CD1c-positive myeloid dendritic cell (primary cell): ENCODE measurements at regions not wholly inside any gene's neighbourhood (a gene's known extent, or its start where the extent isn't known, plus 50 kb on each side); places are given as distances from the start of the nearest gene placed in this dataset.

Experiments used
- DNase-seq: peaks from one replicate; pipeline ENCODE4 v3.0.0-alpha.2; 2016; ENCODE audit errors: extremely low spot score

DNA sequence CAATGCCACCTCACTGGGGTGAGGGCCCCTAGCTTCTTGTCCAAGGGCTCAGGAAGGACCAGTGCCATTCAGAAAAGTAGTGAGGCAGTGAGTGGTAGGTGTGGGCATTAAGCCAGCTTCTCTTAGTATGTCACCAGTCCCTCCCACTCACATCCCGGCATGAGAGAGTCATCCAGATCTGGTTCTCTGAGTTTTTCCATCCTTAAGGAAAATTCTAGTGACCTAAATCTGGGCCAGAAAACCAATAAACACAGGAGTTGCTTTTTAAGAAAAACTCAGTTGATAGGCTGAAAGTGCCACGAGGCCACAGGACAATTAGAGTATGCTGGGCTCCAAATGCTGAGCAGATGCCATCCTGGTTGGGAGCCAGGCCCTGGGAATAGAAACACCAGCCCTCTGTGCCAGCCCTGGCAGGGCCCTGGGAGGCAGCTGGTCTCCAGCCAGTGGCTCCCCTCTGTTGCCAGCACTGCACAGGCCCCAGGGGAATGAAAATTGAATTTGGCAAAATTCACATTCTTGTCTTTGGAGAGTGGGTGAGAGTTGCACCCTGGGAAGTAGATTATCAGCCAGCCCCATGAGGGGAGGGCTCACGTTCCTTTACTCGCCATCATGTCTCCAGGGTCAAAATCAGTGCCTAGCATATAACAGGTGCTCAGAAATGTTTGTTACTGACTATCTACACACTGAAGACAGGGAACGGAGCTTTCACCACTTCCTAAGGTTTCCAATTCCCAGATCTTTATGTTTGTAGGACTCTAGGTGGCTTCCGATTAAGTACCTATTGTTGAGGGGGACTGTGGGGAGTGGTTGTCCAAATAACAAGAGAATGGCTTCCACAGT, 52.8 kb downstream of the FAM43A start:
- DNase-seq, result no peak

DNA sequence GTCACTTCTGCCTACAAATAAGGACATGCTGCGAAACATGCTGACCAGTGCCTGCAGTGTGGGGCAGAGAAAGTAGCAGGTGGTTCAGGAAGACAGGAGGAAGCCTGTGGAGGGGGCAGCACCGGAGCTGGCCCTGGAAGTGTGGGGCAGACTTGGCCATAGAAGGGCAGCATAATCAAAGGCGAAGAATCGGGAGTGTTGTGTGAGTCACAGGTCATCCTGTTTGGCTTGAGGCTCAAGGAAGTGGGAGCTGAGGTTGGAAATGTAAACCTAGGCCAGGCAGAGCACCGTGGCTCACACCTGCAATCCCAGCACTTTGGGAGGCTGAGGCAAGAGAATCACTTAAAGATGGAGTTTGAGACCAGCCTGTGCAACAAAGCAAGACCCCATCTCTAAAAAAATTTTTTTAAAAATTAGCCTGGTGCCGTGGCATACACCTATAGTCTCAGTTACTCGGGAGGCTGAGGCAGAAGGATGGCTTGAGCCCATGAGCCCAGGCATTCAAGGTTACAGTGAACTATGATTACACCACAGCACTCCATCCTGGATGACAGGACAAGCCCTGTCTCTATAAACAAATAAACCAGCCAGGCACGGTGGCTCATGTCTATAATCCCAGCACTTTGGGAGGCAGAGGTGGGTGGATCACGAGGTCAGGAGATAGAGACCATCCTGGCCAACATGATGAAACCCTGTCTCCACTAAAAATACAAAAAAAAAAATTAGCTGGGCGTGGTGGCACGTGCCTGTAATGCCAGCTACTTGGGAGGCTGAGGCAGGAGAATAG, 54.0 kb downstream of the FAM43A start:
- DNase-seq, result no peak

DNA sequence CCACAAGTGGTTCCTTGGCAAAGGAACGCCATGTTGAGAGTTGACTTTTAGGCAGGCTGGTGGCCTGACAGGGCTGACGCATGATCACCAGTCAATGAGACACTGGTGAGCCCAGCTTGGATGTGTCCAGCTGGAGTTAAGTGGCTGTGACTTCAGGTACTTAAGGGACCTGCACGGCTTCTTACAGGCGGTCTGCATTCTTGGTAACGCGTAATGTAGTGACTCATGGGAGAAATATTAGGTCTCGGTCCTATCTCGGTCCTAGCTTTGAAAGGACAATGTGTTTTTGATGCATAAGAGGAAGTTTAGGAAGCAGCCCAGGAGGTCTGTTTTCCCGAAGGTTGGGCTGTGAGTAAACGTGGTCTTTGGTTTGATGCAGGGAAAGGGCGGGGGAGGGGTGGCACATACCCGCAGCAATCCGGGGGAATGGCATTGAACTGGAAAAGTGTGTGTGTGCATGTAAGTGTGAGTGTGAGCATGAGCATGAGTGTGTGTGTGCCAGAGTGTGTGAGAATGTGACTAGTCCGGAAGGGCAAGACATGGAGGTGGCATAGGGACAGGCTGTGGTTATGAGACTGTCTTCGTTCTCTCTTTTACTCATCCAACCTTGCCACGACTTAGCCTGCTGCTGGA, 55.3 kb downstream of the FAM43A start:
- no peak for DNase-seq

DNA sequence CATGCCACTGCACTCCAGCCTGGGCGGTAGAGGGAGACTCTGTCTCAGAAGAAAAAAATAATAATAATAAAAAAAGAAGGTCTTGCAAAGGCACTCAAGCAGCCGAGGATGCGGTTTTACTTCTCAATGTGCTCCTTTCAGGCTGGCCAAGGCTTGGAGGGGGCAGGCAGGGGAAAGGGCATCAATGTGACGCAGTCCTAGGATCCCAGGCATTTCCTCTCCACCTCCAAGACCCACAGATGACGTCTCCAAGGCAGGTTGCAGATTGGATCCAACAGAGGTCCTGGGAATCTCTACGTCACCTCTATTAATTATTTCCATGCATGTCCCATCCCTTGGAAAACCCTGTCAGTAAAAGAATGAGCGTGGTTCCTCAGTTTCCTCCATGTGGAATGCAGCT, 56.2 kb downstream of the FAM43A start:
- DNase-seq, result no peak

DNA sequence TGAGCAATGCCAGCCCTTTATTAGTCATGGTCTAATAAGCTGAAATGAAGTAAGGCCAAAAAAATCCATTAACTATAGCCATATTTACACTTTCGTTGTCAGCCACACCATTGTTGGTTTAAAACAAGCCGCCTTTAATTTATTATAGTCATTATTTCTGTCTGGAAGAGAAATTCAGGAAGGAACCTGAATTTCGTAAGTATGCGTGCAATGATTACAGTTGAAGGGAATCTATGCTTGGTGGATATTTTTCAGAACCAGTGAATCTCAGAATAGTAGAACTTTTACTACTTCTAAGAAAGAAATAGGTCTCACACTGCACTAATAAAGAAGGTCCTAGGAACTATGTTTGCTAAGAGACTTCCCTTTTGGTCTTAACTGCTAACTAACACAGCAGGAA, 59.1 kb downstream of the FAM43A start:
- DNase-seq, result peak; percentile 67

DNA sequence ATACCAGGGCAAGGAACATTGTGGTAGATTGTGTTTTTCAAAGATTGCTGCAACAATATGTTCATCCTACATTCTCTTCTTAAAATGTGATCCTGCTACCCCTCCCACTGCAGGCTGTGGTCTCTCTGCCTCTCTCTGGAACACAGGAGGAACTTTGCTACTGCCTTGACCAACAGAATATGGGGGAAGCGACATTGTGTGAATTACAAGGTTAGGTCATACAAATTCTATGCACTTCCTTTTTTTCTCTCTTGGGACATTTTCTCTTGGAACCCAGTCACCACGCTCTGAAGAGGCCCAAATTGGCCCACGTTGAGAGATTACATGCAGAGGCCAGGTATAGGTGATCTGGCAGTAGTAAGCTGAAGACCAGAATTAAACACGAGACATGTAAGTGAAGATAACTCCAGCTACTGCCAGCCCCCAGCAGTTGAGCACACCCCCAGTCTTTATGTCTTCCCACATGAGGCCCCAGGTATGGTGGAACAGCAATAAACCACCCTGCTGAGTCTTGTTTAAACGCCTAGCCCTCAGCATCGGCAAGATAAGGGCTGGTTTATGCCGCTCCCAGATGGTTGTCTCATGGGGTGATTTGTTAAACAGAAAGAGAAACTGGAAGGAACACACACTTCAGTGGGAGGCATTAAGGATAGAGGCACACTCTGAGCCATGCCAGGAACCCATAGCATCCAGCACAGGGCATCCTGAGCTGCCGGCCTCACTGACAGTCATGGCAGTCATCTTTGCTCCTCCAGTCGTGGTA, 59.9 kb downstream of the FAM43A start:
- peak; percentile 71 for DNase-seq

DNA sequence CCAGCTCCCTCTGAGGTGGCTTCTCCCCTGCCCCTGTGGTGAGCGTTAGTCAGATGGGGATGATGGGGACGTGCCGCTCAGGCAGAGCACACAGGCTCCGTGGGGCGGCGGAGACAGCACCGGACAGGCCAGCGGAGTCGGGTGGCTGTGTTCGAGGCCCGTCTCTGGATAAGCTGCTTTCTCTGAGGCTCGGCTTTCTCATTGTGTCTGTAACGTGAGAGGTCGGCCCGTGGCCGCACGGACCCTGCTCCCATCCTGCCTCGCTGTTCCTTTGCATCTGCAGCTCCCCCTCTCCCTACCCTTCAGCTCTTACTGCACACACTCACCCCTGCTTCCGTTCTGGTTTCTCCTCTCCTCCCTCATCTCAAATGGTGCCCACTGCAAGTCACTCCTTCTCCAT, 62.5 kb downstream of the FAM43A start:
- DNase-seq, result no peak

DNA sequence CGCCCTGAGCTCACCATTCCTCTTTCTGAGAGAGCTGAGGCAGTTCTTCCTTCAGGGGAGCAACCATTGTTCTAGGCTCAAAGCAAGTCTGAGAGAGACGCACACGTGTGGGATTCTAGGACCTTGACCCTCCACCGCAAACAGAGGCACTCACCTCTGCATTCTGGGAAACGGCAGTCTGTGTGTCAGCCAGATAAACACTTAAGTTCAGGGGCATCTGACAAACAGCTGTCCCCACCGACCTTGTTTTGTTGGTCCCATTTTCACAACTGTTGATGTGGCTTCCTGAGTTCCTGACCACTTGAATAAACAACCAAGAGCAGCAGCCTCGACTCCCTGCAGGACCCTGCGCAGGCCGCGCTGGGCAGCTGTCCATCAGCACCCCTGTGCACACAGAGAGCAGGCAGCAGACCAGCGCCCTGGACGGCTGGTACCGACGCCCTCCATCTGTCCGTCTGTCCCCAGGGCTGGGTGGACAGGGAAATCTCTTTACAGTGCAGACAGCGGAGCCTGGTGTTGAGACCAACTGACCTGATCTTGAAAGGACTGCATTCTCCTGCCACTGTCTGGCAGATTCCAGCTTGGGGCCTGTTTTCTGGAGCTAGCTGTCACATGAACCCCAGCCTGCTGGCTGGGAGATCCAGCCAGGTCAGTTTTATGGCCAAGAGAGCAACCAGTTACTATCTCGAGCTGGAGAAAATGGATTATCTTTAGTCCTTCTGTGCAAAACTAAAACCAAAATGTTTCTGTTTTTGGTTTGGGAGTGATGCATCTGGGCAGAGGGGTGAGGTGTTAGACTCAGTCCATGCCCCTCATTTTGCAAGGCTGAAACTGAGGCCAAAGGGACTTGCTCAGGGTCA, 64.2 kb downstream of the FAM43A start:
- DNase-seq, result no peak

DNA sequence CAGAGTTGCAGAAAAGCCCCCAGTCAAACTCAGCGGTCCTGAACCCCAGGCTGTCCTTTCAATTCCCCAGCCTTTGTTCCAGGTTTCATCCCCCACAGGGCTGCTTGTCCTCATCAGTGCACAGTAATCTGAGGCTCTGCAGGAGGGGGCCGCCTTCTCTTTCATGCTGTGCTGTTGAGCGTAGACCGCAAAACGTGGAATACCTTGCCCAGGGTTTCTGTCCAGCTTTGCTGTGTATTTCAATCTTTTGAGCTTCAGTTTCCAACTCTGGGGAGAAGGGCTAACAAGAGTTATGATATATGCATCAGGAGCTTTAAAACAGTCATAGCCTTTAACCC, 64.8 kb downstream of the FAM43A start:
- no peak for DNase-seq

DNA sequence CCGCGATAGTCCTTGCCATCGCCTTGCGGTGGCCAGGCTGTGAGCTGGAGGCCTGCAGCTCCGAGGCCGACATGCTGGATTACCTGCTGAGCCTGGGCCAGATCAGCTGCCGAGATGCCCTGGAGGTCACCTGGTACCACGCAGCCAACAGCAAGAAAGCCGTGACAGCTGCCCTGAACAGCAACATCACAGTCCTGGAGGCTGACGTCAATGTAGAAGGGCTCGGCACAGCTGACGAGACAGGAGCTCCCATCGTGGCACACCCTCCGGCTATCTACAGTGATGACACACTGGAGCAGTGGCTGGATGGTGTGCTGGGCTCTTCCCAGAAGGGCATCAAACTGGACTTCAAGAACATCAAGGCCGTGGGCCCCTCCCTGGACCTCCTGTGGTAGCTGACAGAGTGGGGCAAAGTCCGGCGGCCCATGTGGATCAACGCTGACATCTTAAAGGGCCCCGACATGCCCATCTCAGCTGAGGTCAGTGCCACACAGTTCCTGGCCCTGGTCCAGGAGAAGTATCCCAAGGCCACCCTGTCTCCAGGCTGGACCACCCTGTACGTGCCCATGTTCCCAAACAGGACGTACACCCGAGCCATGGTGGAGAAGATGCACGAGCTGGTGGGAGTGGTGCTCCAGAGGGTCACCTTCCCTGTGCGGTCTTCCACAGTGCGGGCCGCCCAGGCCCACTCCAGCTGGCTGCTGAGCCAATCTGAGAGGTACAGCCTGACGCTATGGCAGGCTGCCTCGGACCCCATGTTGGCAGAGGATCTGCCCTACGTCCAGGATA, 70.2 kb downstream of the FAM43A start:
- no peak for DNase-seq

DNA sequence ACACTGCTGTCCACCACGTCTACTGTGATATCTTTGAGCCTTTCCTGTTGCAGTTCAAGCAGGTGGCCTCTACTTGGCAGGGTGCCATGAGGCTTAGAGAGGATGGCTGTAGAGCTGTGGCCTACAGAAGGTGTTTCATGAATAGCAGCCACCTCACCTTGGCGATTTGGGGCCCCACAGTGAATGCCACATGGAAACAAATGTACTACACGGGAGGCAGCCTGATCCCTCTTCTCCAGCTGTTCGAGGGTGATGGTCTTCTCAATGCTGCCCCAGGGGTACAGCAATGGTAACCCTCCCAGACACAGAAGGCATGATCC, 70.7 kb downstream of the FAM43A start:
- DNase-seq, result no peak

DNA sequence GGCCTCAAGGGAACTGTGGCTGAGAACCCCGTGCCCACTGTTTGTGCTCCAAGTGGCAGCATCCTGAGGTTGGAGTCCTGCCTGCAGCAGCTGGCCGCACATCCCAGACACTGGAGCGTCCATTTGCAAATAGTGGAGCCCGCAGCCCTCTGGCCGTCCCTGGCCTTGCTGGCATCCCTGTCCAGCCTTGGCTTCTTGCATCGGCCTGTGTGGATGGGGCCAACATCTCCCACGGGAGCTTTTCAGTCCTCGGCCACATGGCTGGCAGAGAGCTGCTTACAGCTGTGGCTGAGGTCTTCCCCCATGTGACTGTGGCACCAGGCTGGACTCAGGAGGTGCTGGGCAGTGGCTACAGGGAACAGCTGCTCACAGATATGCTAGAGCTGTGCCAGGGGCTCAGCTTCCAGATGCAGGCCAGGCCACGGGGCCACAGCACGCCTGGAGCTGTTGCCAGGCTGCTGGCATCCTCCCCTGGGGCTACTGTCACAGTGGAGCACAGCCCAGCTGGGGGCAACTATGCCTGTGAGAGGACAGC, 71.2 kb downstream of the FAM43A start:
- DNase-seq, result no peak

DNA sequence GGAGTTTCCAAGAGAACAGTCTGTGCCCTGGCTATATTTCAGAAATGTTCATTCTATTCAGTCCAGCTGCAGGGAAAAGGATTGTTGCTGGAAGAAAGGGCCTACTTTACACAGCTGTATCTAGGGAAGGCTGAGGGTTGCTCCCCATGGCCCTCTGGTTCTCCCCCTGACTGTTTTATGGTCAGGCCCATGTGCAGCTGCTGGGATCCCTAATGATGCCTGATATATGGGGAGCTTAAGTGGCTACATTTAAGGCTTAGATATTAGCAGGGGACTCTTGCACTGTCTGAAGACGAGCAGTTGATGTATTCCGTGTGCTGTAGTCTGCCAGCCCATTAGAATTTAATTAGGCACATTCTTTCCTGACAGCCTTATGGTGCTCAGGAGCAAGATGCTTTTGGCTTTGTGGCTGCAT, 72.0 kb downstream of the FAM43A start:
- no peak for DNase-seq

DNA sequence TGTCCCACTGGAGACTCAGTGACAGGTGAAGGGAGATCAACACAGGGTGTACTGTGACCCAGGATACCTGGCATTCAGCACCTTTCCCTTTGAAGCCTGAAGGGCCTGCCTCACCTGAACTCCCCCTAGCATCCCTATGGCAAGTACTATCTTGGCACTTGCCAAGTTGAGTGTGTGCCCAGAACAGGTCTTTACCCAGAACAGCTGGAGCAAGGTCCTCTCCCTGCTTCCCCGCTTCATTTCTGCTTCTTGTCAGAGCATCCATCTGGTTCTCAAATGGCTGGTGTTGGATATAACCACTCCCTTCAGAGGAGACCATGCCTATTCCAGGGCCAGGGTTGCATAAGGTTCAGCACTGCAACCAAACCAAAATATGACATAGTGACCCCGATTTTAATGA, 73.0 kb downstream of the FAM43A start:
- no peak for DNase-seq

DNA sequence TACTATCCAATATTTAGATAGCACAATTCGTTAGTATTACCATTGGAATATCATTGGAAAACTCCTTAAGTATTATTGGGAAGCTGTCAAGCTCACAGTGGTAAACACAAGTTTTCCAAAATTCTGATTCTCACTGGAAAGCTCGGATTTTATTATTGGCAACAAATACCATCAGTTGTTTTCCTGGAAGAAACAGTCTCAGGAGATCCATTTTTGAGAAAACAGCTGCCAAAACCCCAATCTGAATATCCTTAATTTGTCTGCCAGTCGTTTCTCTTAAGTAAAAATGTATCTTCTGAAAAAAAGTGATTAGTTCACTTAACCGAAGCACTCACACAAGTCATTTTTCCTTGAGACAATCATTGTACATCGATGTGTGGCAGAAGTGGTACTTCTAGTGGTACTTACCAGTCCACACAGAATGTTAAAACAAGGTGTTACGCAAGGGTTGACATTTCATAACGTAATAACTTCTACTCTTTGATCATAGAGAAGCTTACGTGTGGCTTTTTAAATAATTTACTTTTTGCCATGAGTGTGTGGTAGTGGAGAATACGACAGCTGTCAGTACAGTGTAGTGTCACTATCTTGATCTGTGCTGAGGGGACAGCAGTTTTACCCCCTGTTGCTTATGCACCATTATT, 74.9 kb downstream of the FAM43A start:
- peak; percentile 20 for DNase-seq

DNA sequence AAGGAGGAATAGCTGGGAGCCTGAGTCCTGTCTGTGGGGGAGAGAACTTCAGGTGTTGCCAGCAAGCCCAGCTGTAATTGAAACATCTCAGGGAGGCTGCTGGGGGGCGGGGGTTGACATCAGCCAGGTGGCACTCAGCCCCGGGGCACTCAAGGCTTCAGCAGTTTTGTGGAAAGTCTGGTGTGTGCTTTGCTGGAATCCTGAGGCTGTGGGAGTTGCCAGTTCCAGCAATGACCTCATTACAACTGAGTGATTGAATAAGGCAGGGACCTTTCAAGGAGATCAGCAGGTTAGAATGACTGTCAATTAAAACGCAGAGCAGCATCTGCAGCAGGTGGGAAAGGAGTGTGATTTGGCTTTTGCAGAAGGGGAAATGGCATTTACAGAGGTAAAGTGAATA, 75.7 kb downstream of the FAM43A start:
- DNase-seq, result no peak

DNA sequence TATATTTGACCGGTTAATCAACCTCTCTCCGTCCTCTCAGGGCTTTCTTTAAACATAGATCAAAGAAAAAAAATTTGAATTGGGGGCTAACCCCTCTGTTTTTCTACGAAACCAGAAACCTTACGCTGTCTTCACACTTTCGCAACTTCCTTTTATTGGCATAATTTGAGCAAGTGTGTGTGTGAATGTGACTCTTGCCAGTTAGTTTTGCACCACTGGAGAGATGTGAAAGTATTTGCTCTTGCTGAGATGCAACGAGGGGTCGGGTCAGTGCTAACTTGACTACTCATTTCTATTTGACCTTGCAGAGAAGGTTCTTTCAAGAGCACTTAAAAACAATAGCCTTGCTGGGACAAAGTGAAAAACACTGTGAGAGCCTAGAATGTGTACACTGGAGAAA, 81.2 kb downstream of the FAM43A start:
- DNase-seq, result peak; percentile 48

DNA sequence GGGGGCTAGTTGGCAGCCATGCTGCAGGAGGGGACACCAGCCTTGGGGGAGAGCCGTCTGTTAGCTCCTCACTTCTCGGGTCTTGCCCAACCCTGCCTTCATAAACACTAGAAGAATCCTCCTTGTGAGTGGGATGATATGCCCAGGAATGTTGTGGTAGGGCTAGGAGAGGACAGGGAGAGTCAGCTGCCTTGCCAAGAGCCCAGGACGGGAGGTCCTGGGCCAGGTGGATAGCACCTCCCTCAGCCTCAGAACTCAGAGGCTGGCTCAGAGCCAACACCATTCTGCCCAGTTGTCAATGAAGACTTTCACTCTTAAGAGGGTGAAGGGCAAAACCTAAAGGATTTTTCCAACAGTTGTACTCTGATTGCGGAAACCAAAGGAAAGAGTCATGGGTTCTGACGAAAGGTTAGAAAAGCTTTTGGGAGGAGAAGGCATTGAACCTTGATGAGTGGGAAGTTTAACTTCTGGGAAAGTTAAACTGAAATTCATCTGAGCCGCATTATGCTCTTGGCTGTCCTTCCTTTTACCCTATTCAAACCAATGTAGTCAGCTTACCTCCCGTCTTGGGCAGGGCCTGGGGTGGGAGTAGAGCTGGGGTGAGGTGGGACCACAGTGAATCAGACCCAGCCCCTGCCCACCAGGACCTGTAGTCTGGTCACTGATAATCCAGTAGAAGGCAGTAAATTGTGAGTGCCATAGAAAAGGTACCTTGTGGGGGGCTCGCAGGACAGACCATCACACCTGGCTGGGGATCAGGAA, 81.9 kb downstream of the FAM43A start:
- DNase-seq, result no peak

DNA sequence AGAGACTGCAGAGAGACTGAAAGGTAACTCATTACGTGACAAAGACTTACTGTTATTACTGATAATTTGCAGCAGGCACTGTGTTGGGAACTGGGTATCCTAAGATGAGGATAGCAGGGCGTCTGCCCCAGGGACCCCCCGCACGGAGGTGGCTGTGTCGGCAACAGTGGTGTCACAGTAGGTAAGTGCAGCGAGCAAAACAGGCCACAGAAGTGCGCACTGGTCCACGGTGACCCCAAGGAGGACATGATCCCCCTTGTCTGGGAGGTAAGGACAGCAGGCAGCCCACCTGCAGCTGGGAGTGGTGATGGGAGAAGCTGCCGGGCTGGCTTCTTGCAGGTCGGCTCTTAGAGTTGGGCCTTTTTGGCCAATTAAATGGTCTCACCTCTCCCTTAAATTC, 82.9 kb downstream of the FAM43A start:
- no peak for DNase-seq
